ENCODE measurements at regions not wholly inside any gene's neighbourhood (a gene's known extent, or its start where the extent isn't known, plus 50 kb on each side); places are given as distances from the start of the nearest gene placed in this dataset.
"Not testable (repeated sequence)": the region's sequence is repeated elsewhere in the genome, so short reads cannot be mapped to it uniquely, and the experiment has no call there.

- DNase-seq: no peak
These were observed 243.1 kb downstream of the EN1 start for GRCh38 chr2:118604371-118604770.

- DNase-seq: no peak
These were observed 248.3 kb downstream of the EN1 start for GRCh38 chr2:118599141-118599540.

GRCh38 chr2:118596620-118597019 lies 250.8 kb downstream of the EN1 start:
- DNase-seq: no peak

DNA sequence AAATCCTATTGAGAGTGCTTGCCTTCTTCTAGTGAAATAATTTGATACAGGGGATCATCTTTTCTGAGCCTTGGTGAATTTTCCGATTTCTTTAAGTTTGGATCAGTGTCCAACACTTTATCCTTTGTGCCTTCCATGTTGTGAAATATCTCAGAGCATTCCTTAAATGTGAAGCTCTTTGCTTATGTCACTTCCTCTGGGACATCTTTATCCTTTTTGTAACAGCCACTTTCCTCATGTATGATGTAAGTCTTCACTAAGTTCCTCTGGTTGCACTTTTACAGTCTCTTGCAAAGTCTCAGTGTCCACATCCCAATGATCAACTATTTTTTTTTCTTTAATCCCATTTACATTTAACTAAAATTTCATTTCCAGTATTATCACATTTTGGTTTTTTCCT lies 254.2 kb downstream of the EN1 start:
- no peak for DNase-seq

GRCh38 chr2:118591223-118591622 lies 256.2 kb downstream of the EN1 start:
- DNase-seq: no peak

DNA sequence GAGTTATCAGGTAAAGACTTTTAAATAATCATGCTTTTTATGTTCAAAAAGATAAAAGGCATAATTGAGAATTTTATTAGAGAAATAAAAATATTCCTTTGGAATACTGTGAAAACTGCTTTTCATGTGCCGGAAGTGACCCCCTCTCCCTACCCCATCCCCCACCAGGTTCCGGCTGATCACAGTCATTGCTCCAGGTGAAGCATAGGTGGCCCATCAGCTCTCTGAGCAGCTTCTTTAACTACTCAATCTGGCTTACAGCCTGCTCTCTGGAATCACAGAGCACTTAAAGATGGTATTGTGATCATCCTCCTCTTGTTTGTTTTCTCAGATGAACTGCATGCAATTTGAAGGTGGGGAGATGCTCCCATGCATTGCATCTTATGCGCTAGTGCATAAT lies 257.7 kb downstream of the EN1 start:
- DNase-seq: no peak

- DNase-seq: no peak
These were observed 258.6 kb downstream of the EN1 start for GRCh38 chr2:118588850-118589249.

GRCh38 chr2:118586312-118586711 lies 261.1 kb downstream of the EN1 start:
- no peak for DNase-seq

DNA sequence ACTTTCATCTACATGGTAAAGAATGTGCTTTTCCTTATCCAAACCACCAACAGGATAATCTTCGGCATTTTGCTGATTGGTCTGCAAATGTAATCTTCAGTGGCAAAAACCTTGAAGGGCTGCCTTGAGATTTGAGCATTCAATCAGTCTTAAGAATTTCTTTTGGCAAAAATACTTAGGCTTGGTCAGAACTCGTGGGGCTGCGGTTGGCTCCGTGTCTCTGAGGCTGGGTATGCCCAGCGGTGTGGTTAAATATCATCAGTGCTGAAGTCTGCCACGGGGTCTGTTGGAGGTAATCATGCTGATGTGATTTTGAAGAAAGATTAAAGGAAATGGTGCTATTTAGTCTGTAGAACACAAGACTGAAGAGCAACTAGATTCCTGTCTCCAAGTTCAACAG lies 262.6 kb downstream of the EN1 start:
- no peak for DNase-seq

GRCh38 chr2:118584062-118584749 lies 263.2 kb downstream of the EN1 start:
- DNase-seq: no peak

- DNase-seq: no peak
These were observed 265.4 kb downstream of the EN1 start for GRCh38 chr2:118582058-118582457.

DNA sequence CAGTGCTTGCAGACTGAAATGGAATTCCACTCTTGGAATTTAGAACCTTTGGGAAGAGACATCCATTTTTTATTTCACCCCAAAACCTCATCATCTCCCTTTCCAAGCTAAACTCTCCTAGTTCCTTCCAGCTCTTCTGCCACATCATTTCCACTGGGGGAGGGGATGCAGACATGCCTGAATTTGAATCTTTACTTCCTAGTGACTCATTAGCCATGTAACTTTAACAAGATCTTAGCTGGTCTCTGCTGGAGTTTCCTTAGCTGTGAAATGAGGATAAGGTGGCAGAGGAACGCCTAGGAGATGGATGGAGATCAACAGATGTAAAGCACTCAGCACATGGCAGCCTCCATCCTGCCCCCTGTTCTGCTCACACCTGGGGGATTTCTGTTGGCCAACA lies 266.8 kb downstream of the EN1 start:
- DNase-seq: no peak

- no peak for DNase-seq
These were observed 267.3 kb downstream of the EN1 start for GRCh38 chr2:118580107-118580506.

DNA sequence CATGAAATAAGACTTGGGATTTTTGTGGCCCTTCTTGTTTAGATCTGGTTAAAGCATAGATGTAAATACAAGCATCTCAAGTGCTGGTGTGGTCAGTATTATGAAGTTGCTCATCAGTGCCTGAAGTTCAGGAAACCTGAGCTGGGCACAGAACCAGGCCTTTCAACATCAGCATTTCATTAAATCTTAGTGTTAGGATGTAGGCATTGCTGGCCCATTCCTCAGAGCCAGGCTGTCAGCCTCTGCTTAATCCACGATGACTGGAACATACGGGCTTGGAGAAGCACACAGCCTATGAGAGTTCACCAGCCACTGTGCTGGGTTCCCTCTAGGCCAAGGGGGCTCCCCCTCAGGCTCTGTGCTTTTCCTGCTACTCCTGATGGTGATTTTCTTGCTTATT lies 270.2 kb downstream of the EN1 start:
- DNase-seq: no peak

DNA sequence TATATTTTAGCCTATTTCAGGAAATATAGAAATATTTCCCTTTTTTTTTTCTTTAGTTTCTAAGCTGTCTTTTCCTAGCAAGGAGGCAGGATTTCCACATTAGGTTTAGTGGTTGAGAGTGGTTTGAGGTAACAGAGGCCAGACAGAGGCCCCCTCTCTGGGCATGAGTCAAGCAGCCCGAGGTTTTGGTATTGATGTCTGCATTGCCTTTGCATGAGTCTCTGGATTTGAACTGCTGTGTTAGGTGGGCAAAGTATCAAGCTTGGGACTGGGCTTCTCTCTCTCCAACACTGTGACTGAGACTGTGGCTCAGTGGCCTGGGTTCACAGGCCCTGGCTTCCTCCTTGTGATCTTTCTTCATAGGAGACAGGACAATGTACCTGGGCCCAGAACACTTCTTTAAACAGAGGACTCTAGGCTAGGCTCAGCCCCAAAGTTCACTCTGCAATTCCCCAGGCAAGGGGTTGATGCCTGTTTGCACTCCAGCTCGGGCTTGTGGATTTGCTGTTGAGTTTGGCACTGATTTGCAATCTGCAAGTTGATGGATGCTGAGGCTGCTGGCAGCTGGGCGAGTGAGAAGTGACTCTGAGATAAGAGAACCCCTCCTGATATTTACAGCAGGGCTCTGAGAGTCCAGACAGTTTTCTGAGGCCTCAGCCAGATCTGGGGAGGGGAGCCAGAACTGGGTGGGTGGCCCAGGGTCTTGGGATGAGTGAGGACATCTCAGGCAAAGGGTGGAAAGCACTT lies 271.2 kb downstream of the EN1 start:
- no peak for DNase-seq

DNA sequence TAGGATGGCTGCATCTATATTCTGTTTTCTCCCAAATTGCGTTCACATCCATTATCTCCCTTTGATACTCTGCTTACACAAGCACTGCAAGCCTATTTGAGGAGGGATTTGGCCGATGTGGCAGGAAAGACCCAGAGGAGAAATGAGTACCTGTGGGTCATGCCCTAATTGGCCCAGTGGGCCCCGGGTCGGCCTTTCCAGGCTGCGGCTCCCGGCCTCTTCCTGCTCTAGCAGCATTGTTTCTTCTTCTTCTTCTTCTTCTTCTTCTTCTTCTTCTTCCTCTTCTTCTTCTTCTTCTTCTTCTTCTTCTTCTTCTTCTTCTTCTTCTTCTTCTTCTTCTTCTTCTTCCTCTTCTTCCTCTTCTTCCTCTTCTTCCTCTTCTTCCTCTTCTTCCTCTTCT lies 275.1 kb downstream of the EN1 start:
- DNase-seq: not testable (repeated sequence)

GRCh38 chr2:118569876-118570535 lies 277.4 kb downstream of the EN1 start:
- DNase-seq: no peak

DNA sequence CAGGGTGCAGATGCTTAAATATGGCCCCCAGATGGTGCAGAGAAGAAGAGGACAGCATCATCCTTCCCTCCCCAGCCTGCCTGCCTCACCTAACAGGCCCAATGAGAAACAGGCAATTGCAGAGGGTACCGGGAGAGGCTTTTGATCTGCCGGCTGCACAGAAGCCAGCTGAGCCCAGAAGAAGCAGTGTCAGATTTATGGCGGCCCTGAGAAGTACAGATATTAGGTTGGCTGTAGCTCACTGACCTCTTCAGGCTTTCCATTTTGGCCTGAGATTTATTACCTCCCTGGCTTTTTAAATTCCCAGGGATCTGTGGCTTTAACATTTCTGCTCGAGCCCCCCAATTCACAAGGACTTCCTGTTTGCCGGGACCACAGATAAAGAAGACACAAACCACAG lies 278.7 kb downstream of the EN1 start:
- DNase-seq: no peak

- no peak for DNase-seq
These were observed 281.5 kb downstream of the EN1 start for GRCh38 chr2:118565786-118566540.

- no peak for DNase-seq
These were observed 282.1 kb downstream of the EN1 start for GRCh38 chr2:118565301-118565700.

DNA sequence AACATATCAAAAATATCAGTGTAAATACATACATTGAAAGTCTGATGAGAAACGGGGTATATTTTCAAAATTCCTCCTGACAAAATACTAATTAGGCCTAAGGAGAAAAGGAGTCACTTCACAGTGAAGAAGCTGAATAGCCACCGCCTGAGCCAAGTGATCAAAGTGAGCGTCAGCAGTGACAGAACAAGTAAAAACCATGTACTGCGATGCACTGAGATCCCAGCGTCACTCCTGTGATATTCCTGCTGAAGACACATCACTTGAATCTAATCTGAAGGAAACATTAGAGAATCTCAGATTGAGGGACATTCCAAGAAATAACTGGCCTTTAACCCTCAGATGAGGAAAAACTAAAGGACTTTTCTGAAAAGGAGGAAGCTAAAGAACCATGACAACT lies 285.3 kb downstream of the EN1 start:
- no peak for DNase-seq

DNA sequence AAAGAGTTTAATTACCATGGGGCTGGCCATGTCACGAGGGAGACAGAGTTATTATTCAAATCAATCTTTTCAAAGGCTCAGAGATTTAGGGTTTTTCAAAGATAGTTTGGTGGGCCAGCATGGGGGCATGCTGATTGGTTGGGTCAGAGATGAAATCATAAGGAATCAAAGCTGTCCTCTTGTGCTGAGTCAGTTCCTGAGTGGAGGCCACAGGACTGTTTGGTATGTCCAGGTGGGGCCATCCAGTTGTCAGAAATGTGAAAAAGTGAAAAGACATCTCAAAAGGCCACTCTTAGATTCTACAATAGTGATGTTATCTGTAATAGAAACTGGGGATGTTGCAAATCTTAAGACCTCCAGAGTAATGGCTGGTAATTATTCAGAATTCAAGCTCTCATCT lies 288.6 kb downstream of the EN1 start:
- DNase-seq: no peak

- no peak for DNase-seq
These were observed 289.7 kb downstream of the EN1 start for GRCh38 chr2:118557791-118558190.

GRCh38 chr2:118557016-118557415 lies 290.4 kb downstream of the EN1 start:
- DNase-seq: no peak
